Lower leg skin (tissue), 3 donors: ENCODE measurements at regions not wholly inside any gene's neighbourhood (a gene's known extent, or its start where the extent isn't known, plus 50 kb on each side); places are given as distances from the start of the nearest gene placed in this dataset.

Source experiments
- POLR2A ChIP-seq, 2 donors: fragments of 450-650 bp; IDR thresholded peaks; one replicate each; pipeline ENCODE4 v1.6.1; 2016 to 2017; ENCODE audit warnings: antibody characterized with exemption in 2 of 2, mild to moderate bottlenecking in 1 of 2, moderate library complexity in 1 of 2
- TF ChIP-seq, protein P1 (sequence below), 3 donors: fragments of 450-650 bp; IDR thresholded peaks; one replicate each; pipeline ENCODE4 v1.5.1; 2016; ENCODE audit warnings: antibody characterized with exemption in 3 of 3, mild to moderate bottlenecking in 3 of 3, moderate library complexity in 2 of 3

DNA sequence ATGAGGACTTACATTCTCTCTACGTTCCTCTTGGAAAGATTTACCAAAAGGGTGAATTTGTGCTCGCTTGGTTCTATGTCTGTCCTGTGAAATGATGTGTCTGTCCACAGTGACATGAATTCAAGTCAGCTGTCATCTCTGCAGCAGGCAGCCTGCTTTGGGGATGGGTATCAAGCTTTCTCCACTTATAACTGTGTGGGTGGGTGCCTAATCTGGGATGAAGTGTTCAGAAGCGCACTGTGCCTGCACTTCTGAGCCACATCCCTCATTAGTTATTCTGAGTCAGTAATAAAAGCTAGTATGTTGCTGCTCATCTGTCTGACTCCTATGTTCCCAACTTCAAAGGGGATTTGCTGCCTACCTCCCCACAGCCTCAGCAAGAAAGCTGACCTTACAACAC lies 86.1 kb upstream of the TUBA3C start:
- TF ChIP-seq, protein P1, sequence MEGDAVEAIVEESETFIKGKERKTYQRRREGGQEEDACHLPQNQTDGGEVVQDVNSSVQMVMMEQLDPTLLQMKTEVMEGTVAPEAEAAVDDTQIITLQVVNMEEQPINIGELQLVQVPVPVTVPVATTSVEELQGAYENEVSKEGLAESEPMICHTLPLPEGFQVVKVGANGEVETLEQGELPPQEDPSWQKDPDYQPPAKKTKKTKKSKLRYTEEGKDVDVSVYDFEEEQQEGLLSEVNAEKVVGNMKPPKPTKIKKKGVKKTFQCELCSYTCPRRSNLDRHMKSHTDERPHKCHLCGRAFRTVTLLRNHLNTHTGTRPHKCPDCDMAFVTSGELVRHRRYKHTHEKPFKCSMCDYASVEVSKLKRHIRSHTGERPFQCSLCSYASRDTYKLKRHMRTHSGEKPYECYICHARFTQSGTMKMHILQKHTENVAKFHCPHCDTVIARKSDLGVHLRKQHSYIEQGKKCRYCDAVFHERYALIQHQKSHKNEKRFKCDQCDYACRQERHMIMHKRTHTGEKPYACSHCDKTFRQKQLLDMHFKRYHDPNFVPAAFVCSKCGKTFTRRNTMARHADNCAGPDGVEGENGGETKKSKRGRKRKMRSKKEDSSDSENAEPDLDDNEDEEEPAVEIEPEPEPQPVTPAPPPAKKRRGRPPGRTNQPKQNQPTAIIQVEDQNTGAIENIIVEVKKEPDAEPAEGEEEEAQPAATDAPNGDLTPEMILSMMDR (IDR thresholded peaks at IDR 0.05): no peak
- no peak for TF ChIP-seq POLR2A (IDR thresholded peaks at IDR 0.05)
